Fibroblast of the conjunctiva (primary cell): ENCODE measurements at regions not wholly inside any gene's neighbourhood (a gene's known extent, or its start where the extent isn't known, plus 50 kb on each side); places are given as distances from the start of the nearest gene placed in this dataset.

Experiments
- DNase-seq: peaks from one replicate; pipeline ENCODE4 v3.0.0-alpha.2; 2010; ENCODE audit warnings: low read depth

GRCh38 chr13:63690672-63691071 is 2275.0 kb upstream of the PCDH20 start:
- DNase-seq = no peak

DNA sequence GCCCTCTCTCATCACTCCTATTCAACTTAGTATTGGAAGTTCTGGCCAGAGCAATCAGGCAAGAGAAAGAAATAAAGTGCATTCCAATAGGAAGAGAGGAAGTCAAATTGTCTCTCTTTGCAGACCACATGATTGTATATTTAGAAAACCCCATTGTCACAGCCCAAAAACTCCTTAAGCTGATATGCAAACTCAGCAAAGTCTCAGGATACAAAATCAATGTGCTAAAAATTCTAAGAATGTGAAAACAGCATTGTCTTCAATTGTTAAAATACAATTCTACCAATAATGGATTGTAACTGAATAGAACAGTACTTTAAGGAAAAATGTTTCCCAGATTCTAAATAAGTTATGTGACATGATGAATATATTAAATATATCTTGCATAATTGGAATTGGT is 2269.2 kb upstream of the PCDH20 start:
- DNase-seq = no peak

- no peak for DNase-seq
Measured at GRCh38 chr13:63680704-63681103, 2265.1 kb upstream of the PCDH20 start.

DNA sequence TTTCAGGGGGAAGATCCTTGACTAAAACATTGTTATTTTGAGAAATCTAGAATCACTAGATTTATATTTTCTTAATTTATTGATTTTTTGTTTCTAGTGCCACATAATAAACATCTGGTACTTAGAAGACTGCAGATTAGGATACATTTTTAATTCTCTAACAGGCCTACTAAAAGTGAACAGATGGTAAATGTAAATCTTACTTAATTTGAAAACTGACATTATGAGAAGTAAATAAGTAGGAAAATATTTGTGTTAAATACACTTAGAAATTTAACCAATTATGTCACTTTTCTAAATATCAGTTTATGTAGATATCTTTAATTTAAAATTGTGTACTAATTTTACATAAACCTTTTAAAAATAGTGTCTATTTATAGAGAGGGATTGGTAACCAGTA is 2255.6 kb upstream of the PCDH20 start:
- no peak for DNase-seq

DNA sequence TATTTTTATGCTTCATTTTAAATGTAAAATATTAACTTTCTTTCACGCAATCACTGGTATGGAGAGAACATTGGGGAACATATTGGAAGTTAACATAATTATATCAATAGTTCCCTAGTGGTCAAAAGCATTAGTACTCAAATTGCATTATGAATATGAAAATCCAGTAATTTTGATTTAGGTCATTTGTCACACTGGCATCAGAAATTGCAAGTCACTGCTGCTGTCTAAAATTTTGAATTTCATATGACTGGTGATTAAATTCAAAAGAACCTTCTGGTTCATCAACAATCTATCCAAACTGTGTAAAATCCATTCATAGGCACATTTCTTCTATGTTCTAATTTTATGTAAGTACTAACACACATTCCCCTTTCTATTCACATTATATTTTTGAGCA is 2235.7 kb upstream of the PCDH20 start:
- no peak for DNase-seq

DNA sequence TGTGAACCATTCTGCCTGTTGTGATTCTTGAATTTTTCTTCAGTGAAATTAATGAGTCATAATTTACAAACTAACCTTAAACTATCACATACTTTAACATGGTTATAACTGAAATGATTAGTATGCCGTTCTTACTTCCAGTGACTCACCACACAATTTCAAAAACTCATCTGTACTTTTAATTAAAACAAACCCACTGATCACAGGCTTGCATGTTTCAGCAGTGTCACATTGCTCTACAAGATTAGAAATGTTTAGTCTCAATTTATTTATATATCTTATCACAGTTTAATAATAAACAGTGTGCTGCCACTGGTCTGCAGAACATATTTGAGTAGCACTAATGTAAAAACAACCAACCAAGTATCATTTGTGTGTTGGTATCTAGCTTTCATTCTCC is 2227.9 kb upstream of the PCDH20 start:
- DNase-seq = no peak

DNA sequence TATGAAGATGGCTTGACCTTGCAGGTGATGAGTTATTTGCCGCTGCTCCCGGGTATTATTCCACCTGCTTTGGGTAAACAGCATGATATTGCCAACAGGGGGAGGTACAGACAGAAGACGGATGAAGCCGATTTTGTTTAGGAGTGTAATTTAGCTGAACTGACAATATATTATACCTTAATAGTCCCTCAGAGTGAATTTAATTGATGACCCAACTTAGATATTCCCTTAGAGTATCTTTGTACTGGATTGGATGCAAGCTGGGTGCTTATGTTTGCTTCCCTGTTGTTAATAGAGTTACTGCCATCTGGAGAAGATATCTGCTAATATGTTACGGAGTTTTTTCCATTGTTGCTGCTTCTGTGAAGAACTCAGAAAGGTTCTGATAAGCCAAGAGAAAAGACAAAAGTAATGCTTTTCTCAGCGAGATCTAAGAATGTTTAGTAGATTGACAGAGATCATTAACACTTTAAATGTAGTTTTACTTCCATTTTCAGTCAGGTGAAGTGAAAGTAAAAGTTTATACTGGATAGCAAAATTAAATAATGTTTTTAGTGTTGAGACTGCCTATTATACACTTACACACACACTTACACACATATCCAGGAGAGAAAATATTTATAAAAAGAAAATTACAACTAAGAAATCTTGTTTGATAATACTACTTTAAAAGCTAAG is 2220.8 kb upstream of the PCDH20 start:
- DNase-seq = no peak

DNA sequence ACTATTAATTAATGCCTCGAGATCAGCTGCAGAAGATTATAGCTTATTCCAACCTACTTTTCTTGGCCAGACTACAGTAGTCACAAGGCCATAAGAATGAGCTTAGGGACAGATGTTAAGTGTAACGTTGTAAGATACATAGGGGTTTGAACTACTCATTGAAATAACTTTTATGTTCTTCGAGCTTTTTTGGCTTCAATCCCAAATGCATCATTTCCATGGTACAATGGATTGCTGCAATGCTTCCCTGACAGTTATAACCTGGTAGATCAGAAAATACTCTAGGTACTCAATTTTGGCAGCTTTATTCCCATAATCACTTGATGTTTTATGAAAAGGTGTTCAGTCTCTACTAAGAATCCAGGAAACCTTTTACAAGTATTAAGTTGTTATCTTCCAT is 2216.7 kb upstream of the PCDH20 start:
- no peak for DNase-seq

GRCh38 chr13:63631006-63631405 is 2215.4 kb upstream of the PCDH20 start:
- no peak for DNase-seq

DNA sequence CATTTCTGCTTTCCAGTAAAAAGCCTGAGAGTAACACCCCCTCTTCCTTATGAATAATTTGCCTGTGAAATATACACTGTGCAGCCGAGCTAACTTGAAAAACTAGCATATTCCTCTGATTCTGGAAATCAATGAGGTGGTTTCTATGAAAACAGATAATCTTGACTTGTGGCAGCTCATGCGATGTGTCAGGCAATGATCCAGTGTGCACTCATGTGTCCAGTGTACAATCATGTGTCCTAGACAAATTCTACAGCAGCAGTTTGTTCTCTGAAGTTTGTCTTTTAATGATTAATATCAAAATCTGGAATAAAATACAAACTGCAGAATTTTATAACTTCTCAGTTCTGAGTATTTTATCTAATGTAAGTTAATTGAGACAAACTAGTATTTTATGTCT is 2213.9 kb upstream of the PCDH20 start:
- DNase-seq = no peak

GRCh38 chr13:63628310-63628709 is 2212.7 kb upstream of the PCDH20 start:
- DNase-seq = no peak

- DNase-seq = peak; percentile 1
Measured at GRCh38 chr13:63625869-63626268, 2210.2 kb upstream of the PCDH20 start.

DNA sequence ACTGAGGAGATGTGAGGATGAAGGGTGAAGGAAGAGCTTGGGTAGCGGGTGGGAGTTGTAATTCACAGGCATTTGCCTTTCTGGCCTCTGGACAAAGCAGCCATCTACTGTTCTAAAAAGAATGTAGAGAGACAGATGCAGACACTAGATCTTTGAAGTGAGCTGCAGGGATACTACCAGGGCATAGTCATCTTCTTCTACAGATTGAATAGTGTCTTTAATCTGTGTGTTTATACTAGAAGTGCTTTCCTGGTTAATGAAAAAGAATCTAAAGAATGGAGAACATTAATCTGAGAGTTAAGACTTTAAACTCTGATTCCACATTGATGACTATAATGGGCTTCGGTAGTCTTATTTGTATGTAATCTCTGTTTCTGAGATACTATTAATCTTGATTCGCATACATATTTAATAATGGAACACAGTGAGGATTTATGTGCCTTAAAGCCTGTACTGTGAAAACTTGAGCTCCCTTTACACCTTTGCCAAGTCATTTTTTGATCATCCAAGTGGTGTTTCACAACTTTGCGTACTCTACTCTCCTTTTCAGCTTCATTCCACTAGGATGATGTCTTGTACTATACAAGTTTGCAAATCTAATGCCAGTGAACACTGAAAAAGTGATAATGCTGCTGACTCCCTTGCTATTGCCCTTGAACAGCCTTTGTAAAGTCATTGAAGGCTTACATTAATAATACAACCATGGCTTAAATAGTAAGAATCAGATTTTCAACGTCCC is 2199.4 kb upstream of the PCDH20 start:
- DNase-seq = no peak

- no peak for DNase-seq
Measured at GRCh38 chr13:63607153-63607552, 2191.5 kb upstream of the PCDH20 start.

DNA sequence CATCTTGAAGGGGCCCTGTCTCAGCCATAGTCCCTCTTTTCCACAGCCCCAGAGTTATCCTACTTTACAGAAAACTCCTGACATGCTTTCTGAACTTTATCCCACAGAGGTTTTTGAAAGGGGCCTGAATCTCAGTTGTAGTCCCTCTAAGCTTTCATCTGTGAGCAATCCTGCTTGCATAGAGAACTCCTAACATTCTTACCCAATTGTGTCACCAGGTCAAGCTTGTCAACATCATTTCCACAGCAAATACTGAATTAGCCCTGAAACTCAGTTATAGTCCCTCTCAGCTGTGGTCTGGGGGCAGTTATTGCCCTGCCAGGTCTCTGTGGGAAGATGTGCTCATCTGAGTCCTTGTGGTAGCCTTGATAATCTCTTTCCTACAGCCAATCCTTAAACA is 2190.3 kb upstream of the PCDH20 start:
- no peak for DNase-seq

DNA sequence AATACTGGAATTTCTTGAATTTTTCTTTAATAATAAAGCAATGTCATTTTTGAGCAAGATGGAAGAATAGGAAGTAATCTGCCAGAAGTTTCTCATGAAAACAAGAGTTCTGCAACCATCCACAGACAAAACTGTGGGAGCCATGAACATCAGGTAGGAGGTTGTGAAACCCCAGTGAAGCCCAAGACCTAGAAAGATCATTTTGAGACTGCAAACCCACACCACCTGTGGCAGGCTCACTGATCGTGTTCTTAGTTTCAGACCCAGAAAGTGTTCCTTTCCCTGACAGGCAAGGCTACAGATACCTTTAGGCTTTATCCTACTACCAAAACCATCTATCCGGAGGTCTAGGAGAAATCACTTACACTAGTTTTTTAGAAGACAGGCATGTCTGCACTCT is 2189.8 kb upstream of the PCDH20 start:
- no peak for DNase-seq

DNA sequence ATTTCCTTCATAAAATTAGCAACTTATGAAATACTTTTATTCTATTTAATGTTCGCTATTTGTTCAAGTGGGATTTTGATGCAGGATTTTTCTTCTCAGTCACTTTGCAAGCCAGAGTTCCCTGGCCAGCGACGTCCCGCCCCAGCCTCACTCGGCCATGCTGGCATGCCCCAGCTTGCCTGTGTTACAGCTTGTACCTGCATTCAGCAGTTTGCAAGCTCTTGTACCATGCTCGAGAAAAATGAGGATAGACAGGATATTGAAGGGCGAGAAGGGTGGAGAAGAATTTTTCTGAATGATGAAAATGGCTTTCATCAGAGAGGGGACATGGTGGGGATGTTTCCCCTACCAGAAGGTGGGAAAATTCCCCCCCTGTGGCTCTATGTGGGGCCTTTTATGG is 2180.2 kb upstream of the PCDH20 start:
- no peak for DNase-seq

- no peak for DNase-seq
Measured at GRCh38 chr13:63586467-63586866, 2170.8 kb upstream of the PCDH20 start.

GRCh38 chr13:63578796-63579195 is 2163.1 kb upstream of the PCDH20 start:
- DNase-seq = no peak

GRCh38 chr13:63567031-63567430 is 2151.4 kb upstream of the PCDH20 start:
- DNase-seq = peak; percentile 0

GRCh38 chr13:63554157-63554556 is 2138.5 kb upstream of the PCDH20 start:
- DNase-seq = no peak

GRCh38 chr13:63551731-63552130 is 2136.1 kb upstream of the PCDH20 start:
- DNase-seq = no peak

DNA sequence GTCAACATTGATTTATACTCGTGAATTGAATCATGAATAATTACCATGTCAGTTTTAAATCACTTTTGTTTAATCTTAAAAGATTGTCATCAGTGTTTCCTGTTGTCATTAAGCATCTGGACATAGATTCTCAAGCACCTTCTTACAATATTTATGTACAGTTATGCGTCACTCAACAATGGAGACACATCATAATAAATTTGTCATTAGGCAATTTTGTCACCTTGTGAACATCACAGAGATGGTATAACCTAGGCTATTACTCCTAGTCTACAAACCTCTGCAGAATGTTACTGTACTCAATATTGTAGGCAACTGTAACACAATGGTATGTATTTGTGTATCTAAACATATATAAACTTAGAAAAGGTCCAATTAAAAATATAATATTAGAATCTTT is 2130.9 kb upstream of the PCDH20 start:
- no peak for DNase-seq

GRCh38 chr13:63542770-63543169 is 2127.1 kb upstream of the PCDH20 start:
- no peak for DNase-seq
